ENCODE measurements at regions not wholly inside any gene's neighbourhood (a gene's known extent, or its start where the extent isn't known, plus 50 kb on each side); places are given as distances from the start of the nearest gene placed in this dataset.

- TF ChIP-seq, protein P1, sequence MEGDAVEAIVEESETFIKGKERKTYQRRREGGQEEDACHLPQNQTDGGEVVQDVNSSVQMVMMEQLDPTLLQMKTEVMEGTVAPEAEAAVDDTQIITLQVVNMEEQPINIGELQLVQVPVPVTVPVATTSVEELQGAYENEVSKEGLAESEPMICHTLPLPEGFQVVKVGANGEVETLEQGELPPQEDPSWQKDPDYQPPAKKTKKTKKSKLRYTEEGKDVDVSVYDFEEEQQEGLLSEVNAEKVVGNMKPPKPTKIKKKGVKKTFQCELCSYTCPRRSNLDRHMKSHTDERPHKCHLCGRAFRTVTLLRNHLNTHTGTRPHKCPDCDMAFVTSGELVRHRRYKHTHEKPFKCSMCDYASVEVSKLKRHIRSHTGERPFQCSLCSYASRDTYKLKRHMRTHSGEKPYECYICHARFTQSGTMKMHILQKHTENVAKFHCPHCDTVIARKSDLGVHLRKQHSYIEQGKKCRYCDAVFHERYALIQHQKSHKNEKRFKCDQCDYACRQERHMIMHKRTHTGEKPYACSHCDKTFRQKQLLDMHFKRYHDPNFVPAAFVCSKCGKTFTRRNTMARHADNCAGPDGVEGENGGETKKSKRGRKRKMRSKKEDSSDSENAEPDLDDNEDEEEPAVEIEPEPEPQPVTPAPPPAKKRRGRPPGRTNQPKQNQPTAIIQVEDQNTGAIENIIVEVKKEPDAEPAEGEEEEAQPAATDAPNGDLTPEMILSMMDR (optimal IDR thresholded peaks at IDR 0.05 in 1 of 3, IDR thresholded peaks at IDR 0.05 in 1 of 3, conservative IDR thresholded peaks at IDR 0.05 in 1 of 3; ENCODE audit: extremely low read depth in 1 of 3, insufficient read depth in 2 of 3, low read length in 3 of 3): no peak
- no peak for TF ChIP-seq EZH2 (IDR thresholded peaks at IDR 0.05; ENCODE audit: low read length)
These were observed 121.0 kb upstream of the LRATD1 start for GRCh38 chr2:14511541-14511940.
